ENCODE measurements at regions not wholly inside any gene's neighbourhood (a gene's known extent, or its start where the extent isn't known, plus 50 kb on each side); places are given as distances from the start of the nearest gene placed in this dataset.

GRCh38 chr5:173798127-173798810 lies 89.9 kb upstream of the CPEB4 start:
- ChIA-PET CTCF (interaction anchor here (0.6 kb wide), 1 partner anchor 175 kb away, joined by 4 read pairs; no protein-coding TSS in a partner anchor), POLR2A (no interaction called here)
- intact Hi-C loops (cut with micrococcal nuclease; ENCODE audit: unreplicated experiment) (no loop called here), in situ Hi-C loops (cut with HindIII; ENCODE audit: low pct_unique_long_range_greater_than_20kb, low sequenced_read_pairs) (no loop called here)
- TF ChIP-seq SIN3A (IDR thresholded peaks at IDR 0.05; ENCODE audit: borderline replicate concordance, insufficient read depth, low read depth, low read length) (no peak), CTCF (IDR thresholded peaks at IDR 0.05) (no peak), POLR2AphosphoS5 (IDR thresholded peaks at IDR 0.05; ENCODE audit: low read depth, low read length) (no peak), TCF7L2 (IDR thresholded peaks at IDR 0.05; ENCODE audit: low read depth, low read length) (no peak), REST (IDR thresholded peaks at IDR 0.05; ENCODE audit: insufficient read depth in 1 of 2, low read depth in 2 of 2, low read length in 1 of 2) (no peak)
- ATAC-seq (no peak), DNase-seq (ENCODE audit: low read depth, low spot score) (no peak)
- H3K9me3 ChIP-seq (ENCODE audit: control insufficient read depth, insufficient read depth, low read depth, low read length): no peaks in the 10 kb centered on the region
- no peaks in the 10 kb centered on the region for H3K27me3 ChIP-seq (ENCODE audit: control insufficient read depth, insufficient read depth, low read length)
- H3K36me3 ChIP-seq (ENCODE audit: control insufficient read depth, insufficient read depth, low read length): no peaks in the 10 kb centered on the region
- H3K27ac ChIP-seq (ENCODE audit: low read length): no peak overlapping the region
- BruUV-seq (replicated peaks): no TSS peak
- H3K4me3 ChIP-seq (ENCODE audit: low read depth in 2 of 2, low read length in 2 of 2): no peak overlapping the region
- no peaks in the 10 kb centered on the region for H3K4me1 ChIP-seq (ENCODE audit: control insufficient read depth, insufficient read depth, low read length)

- Histone ChIP-seq H3K4me3 (ENCODE audit: low read depth in 2 of 2, low read length in 2 of 2) (no peak overlapping the region), H3K9me3 (ENCODE audit: control insufficient read depth, insufficient read depth, low read depth, low read length) (no peaks in the 10 kb centered on the region), H3K4me1 (ENCODE audit: control insufficient read depth, insufficient read depth, low read length) (no peaks in the 10 kb centered on the region), H3K36me3 (ENCODE audit: control insufficient read depth, insufficient read depth, low read length) (no peaks in the 10 kb centered on the region), H3K27ac (ENCODE audit: low read length) (no peak overlapping the region), H3K27me3 (ENCODE audit: control insufficient read depth, insufficient read depth, low read length) (no peaks in the 10 kb centered on the region)
- no TSS peak for BruUV-seq (replicated peaks)
- intact Hi-C loops (cut with micrococcal nuclease; ENCODE audit: unreplicated experiment) (no loop called here), in situ Hi-C loops (cut with HindIII; ENCODE audit: low pct_unique_long_range_greater_than_20kb, low sequenced_read_pairs) (no loop called here)
- DNase-seq (ENCODE audit: low read depth, low spot score): no peak
- POLR2A ChIA-PET: no interaction called here
- ATAC-seq: no peak
- CTCF ChIA-PET: no interaction called here
- TF ChIP-seq REST (IDR thresholded peaks at IDR 0.05; ENCODE audit: insufficient read depth in 1 of 2, low read depth in 2 of 2, low read length in 1 of 2): no peak
- no peak for TF ChIP-seq TCF7L2 (IDR thresholded peaks at IDR 0.05; ENCODE audit: low read depth, low read length)
- no peak for TF ChIP-seq SIN3A (IDR thresholded peaks at IDR 0.05; ENCODE audit: borderline replicate concordance, insufficient read depth, low read depth, low read length)
- TF ChIP-seq POLR2AphosphoS5 (IDR thresholded peaks at IDR 0.05; ENCODE audit: low read depth, low read length): no peak
- no peak for TF ChIP-seq CTCF (IDR thresholded peaks at IDR 0.05)
These were observed 87.8 kb upstream of the CPEB4 start for GRCh38 chr5:173800340-173800739.
